HCT116 (cell line): ENCODE measurements at regions not wholly inside any gene's neighbourhood (a gene's known extent, or its start where the extent isn't known, plus 50 kb on each side); places are given as distances from the start of the nearest gene placed in this dataset.
A peak's percentile ranks its signal among the peaks of the same experiment; 100 is the strongest.

Experiments
- CTCF ChIP-seq, 3 experiments: fragments of 200-600 bp in 1 of 3; sonication (generic) in 1 of 3; IDR thresholded peaks in 2 of 3; conservative IDR thresholded peaks in 1 of 3; 2 replicates each; pipeline ENCODE4 v1.5.1; 2012 to 2017; ENCODE audit warnings: low read depth in 2 of 3, low read length in 2 of 3, antibody characterized with exemption in 1 of 3, borderline replicate concordance in 1 of 3, control low read depth in 1 of 3, mild to moderate bottlenecking in 1 of 3, mixed read lengths in 1 of 3, mixed run types in 1 of 3, moderate library complexity in 1 of 3; ENCODE audit not compliant: insufficient read depth in 1 of 3
- FOSL1 ChIP-seq: IDR thresholded peaks from 2 replicates; pipeline ENCODE4 v1.6.1; 2012; ENCODE audit warnings: low read depth
- POLR2A ChIP-seq: IDR thresholded peaks from 2 replicates; pipeline ENCODE4 v1.7.0; 2011; ENCODE audit warnings: borderline replicate concordance; ENCODE audit not compliant: insufficient read depth, insufficient read length; ENCODE audit errors: extremely low read depth
- RAD21 ChIP-seq: IDR thresholded peaks from 2 replicates; pipeline ENCODE4 v1.6.1; 2012; ENCODE audit warnings: low read depth, mild to moderate bottlenecking
- REST ChIP-seq: IDR thresholded peaks from 2 replicates; pipeline ENCODE4 v1.6.1; 2012; ENCODE audit warnings: low read depth
- ZFX ChIP-seq: fragments of 450-650 bp; IDR thresholded peaks from 2 replicates; pipeline ENCODE4 v1.6.1; 2017

GRCh38 chr5:117266280-117266679 is 691.7 kb upstream of the SEMA6A start:
- peak; percentile 22; the same call in 1 of the 2 replicates for TF ChIP-seq RAD21
- no peak for TF ChIP-seq REST
- TF ChIP-seq FOSL1: 0 out of 2 replicates have a peak, but pooled peaks have one; percentile 12
- TF ChIP-seq CTCF (IDR thresholded peaks at IDR 0.05 in 2 of 3, conservative IDR thresholded peaks at IDR 0.05 in 1 of 3; ENCODE audit: borderline replicate concordance in 1 of 3, insufficient read depth in 1 of 3, low read depth in 2 of 3, low read length in 2 of 3): no peak
- no peak for TF ChIP-seq POLR2A
- no peak for TF ChIP-seq ZFX
